GM18873 (cell line): ENCODE measurements at regions not wholly inside any gene's neighbourhood (a gene's known extent, or its start where the extent isn't known, plus 50 kb on each side); places are given as distances from the start of the nearest gene placed in this dataset.

Source experiments
- ATAC-seq: cut with Tn5 transposase; IDR thresholded peaks from one replicate; pipeline ENCODE4 v1.9.1; 2021; ENCODE audit warnings: mild to moderate bottlenecking, moderate library complexity, moderate number of reproducible peaks; ENCODE audit not compliant: unreplicated experiment, low FRiP score

- no peak for ATAC-seq
Measured at GRCh38 chr4:15215109-15215508, 212.7 kb upstream of the C1QTNF7 start.

GRCh38 chr4:15226203-15226602 lies 201.6 kb upstream of the C1QTNF7 start:
- ATAC-seq = no peak

- ATAC-seq = peak; percentile 68
Measured at GRCh38 chr4:15231265-15232091, 196.4 kb upstream of the C1QTNF7 start.

- no peak for ATAC-seq
Measured at GRCh38 chr4:15232366-15233263, 195.2 kb upstream of the C1QTNF7 start.

GRCh38 chr4:15233264-15233597 lies 194.6 kb upstream of the C1QTNF7 start:
- ATAC-seq = no peak

- no peak for ATAC-seq
Measured at GRCh38 chr4:15233626-15234025, 194.2 kb upstream of the C1QTNF7 start.

- ATAC-seq = no peak
Measured at GRCh38 chr4:15234116-15234855, 193.5 kb upstream of the C1QTNF7 start.

GRCh38 chr4:15234856-15235126 lies 193.0 kb upstream of the C1QTNF7 start:
- ATAC-seq = no peak

- ATAC-seq = no peak
Measured at GRCh38 chr4:15235135-15235534, 192.7 kb upstream of the C1QTNF7 start.

GRCh38 chr4:15237648-15238230 lies 190.1 kb upstream of the C1QTNF7 start:
- no peak for ATAC-seq

GRCh38 chr4:15238720-15239119 lies 189.1 kb upstream of the C1QTNF7 start:
- ATAC-seq = no peak

GRCh38 chr4:15239866-15240265 lies 188.0 kb upstream of the C1QTNF7 start:
- ATAC-seq = no peak

GRCh38 chr4:15240764-15241163 lies 187.1 kb upstream of the C1QTNF7 start:
- no peak for ATAC-seq

- no peak for ATAC-seq
Measured at GRCh38 chr4:15242021-15242420, 185.8 kb upstream of the C1QTNF7 start.

- ATAC-seq = no peak
Measured at GRCh38 chr4:15244354-15244753, 183.5 kb upstream of the C1QTNF7 start.

GRCh38 chr4:15245006-15245530 lies 182.8 kb upstream of the C1QTNF7 start:
- ATAC-seq = no peak

- ATAC-seq = no peak
Measured at GRCh38 chr4:15250021-15250441, 177.8 kb upstream of the C1QTNF7 start.

GRCh38 chr4:15253349-15253748 lies 174.5 kb upstream of the C1QTNF7 start:
- no peak for ATAC-seq

- no peak for ATAC-seq
Measured at GRCh38 chr4:15254236-15254880, 173.5 kb upstream of the C1QTNF7 start.

- ATAC-seq = no peak
Measured at GRCh38 chr4:15255537-15255936, 172.3 kb upstream of the C1QTNF7 start.
